ENCODE measurements at regions not wholly inside any gene's neighbourhood (a gene's known extent, or its start where the extent isn't known, plus 50 kb on each side); places are given as distances from the start of the nearest gene placed in this dataset.

- H3K4me1 ChIP-seq (ENCODE audit: control insufficient read depth, extremely low read depth, insufficient read depth, low read length) = peaks cover 6% of the 10 kb centered on the region
- H4K20me1 ChIP-seq (ENCODE audit: control insufficient read depth, extremely low read depth, insufficient read depth, low read length) = no peaks in the 10 kb centered on the region
- H3K9ac ChIP-seq (ENCODE audit: insufficient read depth, low read length) = no peak overlapping the region
- no peak overlapping the region for H3K4me3 ChIP-seq (replicated peaks in 1 of 4; ENCODE audit: control extremely low read depth in 1 of 4, insufficient read depth in 1 of 4, low read depth in 3 of 4, low read length in 4 of 4)
- no peaks in the 10 kb centered on the region for H3K27me3 ChIP-seq (ENCODE audit: control insufficient read depth, insufficient read depth, low read length)
- no peak overlapping the region for H2AFZ ChIP-seq (ENCODE audit: low read length)
- peak in 1 of 2 donors; percentile 25 for DNase-seq (ENCODE audit: low read depth in 2 of 2)
- peaks cover 3% of the 10 kb centered on the region for H3K36me3 ChIP-seq (ENCODE audit: control insufficient read depth, insufficient read depth, low read length)
- no peaks in the 10 kb centered on the region for H3K9me3 ChIP-seq (ENCODE audit: control insufficient read depth, insufficient read depth, low read depth, low read length)
- H3K4me2 ChIP-seq (ENCODE audit: extremely low read depth, insufficient read depth, low read length) = no peak overlapping the region
- H3K79me2 ChIP-seq (ENCODE audit: control insufficient read depth, insufficient read depth, low read length) = no peaks in the 10 kb centered on the region
- TF ChIP-seq EZH2 (IDR thresholded peaks at IDR 0.05; ENCODE audit: low read length, missing control alignments) (no peak), CTCF (conservative IDR thresholded peaks at IDR 0.05 in 1 of 2, IDR thresholded peaks at IDR 0.05 in 1 of 2; ENCODE audit: low read depth in 1 of 2, low read length in 2 of 2) (no peak)
- H3K27ac ChIP-seq (ENCODE audit: insufficient read depth, low read length) = no peak overlapping the region
Observed at GRCh38 chr20:19807946-19808330, 49.9 kb downstream of the RIN2 start.

- Histone ChIP-seq H3K27me3 (ENCODE audit: control insufficient read depth, insufficient read depth, low read length) (no peaks in the 10 kb centered on the region), H3K4me3 (replicated peaks in 1 of 4; ENCODE audit: control extremely low read depth in 1 of 4, insufficient read depth in 1 of 4, low read depth in 3 of 4, low read length in 4 of 4) (no peak overlapping the region), H2AFZ (ENCODE audit: low read length) (no peak overlapping the region), H3K36me3 (ENCODE audit: control insufficient read depth, insufficient read depth, low read length) (peaks cover 3% of the 10 kb centered on the region), H3K27ac (ENCODE audit: insufficient read depth, low read length) (no peak overlapping the region), H3K9ac (ENCODE audit: insufficient read depth, low read length) (no peak overlapping the region), H3K9me3 (ENCODE audit: control insufficient read depth, insufficient read depth, low read depth, low read length) (no peaks in the 10 kb centered on the region), H4K20me1 (ENCODE audit: control insufficient read depth, extremely low read depth, insufficient read depth, low read length) (no peaks in the 10 kb centered on the region), H3K4me1 (ENCODE audit: control insufficient read depth, extremely low read depth, insufficient read depth, low read length) (peaks cover 6% of the 10 kb centered on the region), H3K4me2 (ENCODE audit: extremely low read depth, insufficient read depth, low read length) (no peak overlapping the region), H3K79me2 (ENCODE audit: control insufficient read depth, insufficient read depth, low read length) (no peaks in the 10 kb centered on the region)
- no peak for DNase-seq (ENCODE audit: low read depth in 2 of 2)
- no peak for TF ChIP-seq EZH2 (IDR thresholded peaks at IDR 0.05; ENCODE audit: low read length, missing control alignments)
- no peak for TF ChIP-seq CTCF (conservative IDR thresholded peaks at IDR 0.05 in 1 of 2, IDR thresholded peaks at IDR 0.05 in 1 of 2; ENCODE audit: low read depth in 1 of 2, low read length in 2 of 2)
Observed at GRCh38 chr20:19808498-19808897, 50.4 kb downstream of the RIN2 start.

- Histone ChIP-seq H3K79me2 (ENCODE audit: control insufficient read depth, insufficient read depth, low read length) (no peaks in the 10 kb centered on the region), H3K4me1 (ENCODE audit: control insufficient read depth, extremely low read depth, insufficient read depth, low read length) (peaks cover 12% of the 10 kb centered on the region), H3K4me3 (replicated peaks in 1 of 4; ENCODE audit: control extremely low read depth in 1 of 4, insufficient read depth in 1 of 4, low read depth in 3 of 4, low read length in 4 of 4) (no peak overlapping the region), H3K9ac (ENCODE audit: insufficient read depth, low read length) (no peak overlapping the region), H3K36me3 (ENCODE audit: control insufficient read depth, insufficient read depth, low read length) (peaks cover 3% of the 10 kb centered on the region), H4K20me1 (ENCODE audit: control insufficient read depth, extremely low read depth, insufficient read depth, low read length) (no peaks in the 10 kb centered on the region), H3K27ac (ENCODE audit: insufficient read depth, low read length) (no peak overlapping the region), H3K27me3 (ENCODE audit: control insufficient read depth, insufficient read depth, low read length) (no peaks in the 10 kb centered on the region), H3K9me3 (ENCODE audit: control insufficient read depth, insufficient read depth, low read depth, low read length) (no peaks in the 10 kb centered on the region), H2AFZ (ENCODE audit: low read length) (no peak overlapping the region), H3K4me2 (ENCODE audit: extremely low read depth, insufficient read depth, low read length) (no peak overlapping the region)
- TF ChIP-seq CTCF (conservative IDR thresholded peaks at IDR 0.05 in 1 of 2, IDR thresholded peaks at IDR 0.05 in 1 of 2; ENCODE audit: low read depth in 1 of 2, low read length in 2 of 2) (no peak), EZH2 (IDR thresholded peaks at IDR 0.05; ENCODE audit: low read length, missing control alignments) (no peak)
- DNase-seq (ENCODE audit: low read depth in 2 of 2) = no peak
Observed at GRCh38 chr20:19809505-19809904, 51.4 kb downstream of the RIN2 start.
